A673 (cell line): ENCODE measurements at regions not wholly inside any gene's neighbourhood (a gene's known extent, or its start where the extent isn't known, plus 50 kb on each side); places are given as distances from the start of the nearest gene placed in this dataset.
"Not testable (repeated sequence)": the region's sequence is repeated elsewhere in the genome, so short reads cannot be mapped to it uniquely, and the experiment has no call there.

Source experiments
- BruUV-seq: library from RNA; stranded (reverse); fragments of 400-500 nt; replicated peaks from 2 replicates; lab custom pipeline; 2021; lab: Mats Ljungman, UMichigan
- CTCF ChIA-PET: fragments of 300-600 bp; sonication (Branson Sonifier 250); formaldehyde crosslinking; loops from one replicate; lab custom pipeline; 2022; ENCODE audit warnings: antibody characterized with exemption; lab: Charles Lee
- POLR2A ChIA-PET: fragments of 300-600 bp; sonication (Branson Sonifier 250); formaldehyde crosslinking; loops from one replicate; lab custom pipeline; 2022; ENCODE audit warnings: antibody characterized with exemption; ENCODE audit not compliant: low non-redundant PET; lab: Charles Lee
- DNase-seq: peaks from one replicate; pipeline ENCODE4 v3.0.0-alpha.2; 2015; ENCODE audit warnings: low spot score
- H3K27ac ChIP-seq: fragments of 200-600 bp; sonication (generic); 2 replicates; pipeline ENCODE4 v1.5.1; 2016; ENCODE audit warnings: mixed run types, low read depth, mild to moderate bottlenecking, mixed read lengths, antibody characterized with exemption, low read length; ENCODE audit not compliant: poor library complexity, severe bottlenecking
- H3K27me3 ChIP-seq: fragments of 200-600 bp; sonication (generic); replicated peaks from 2 replicates; pipeline ENCODE4 v1.6.1; 2017; ENCODE audit warnings: mixed run types, low read depth, mild to moderate bottlenecking, mixed read lengths, antibody characterized with exemption, low read length; ENCODE audit not compliant: insufficient read depth, poor library complexity
- H3K36me3 ChIP-seq: fragments of 200-600 bp; sonication (generic); 2 replicates; pipeline ENCODE4 v1.6.1; 2016; ENCODE audit warnings: mixed run types, mild to moderate bottlenecking, mixed read lengths, antibody characterized with exemption, low read length; ENCODE audit not compliant: insufficient read depth, poor library complexity, severe bottlenecking
- H3K4me1 ChIP-seq: fragments of 200-600 bp; sonication (generic); 2 replicates; pipeline ENCODE4 v1.6.1; 2017; ENCODE audit warnings: mixed run types, mild to moderate bottlenecking, mixed read lengths, antibody characterized with exemption, low read length; ENCODE audit not compliant: insufficient read depth, poor library complexity, severe bottlenecking
- H3K4me3 ChIP-seq: fragments of 200-600 bp; sonication (generic); 2 replicates; pipeline ENCODE4 v1.5.1; 2016; ENCODE audit warnings: low read depth, mixed run types, mild to moderate bottlenecking, mixed read lengths, low read length; ENCODE audit not compliant: poor library complexity, severe bottlenecking
- H3K9me3 ChIP-seq: fragments of 200-600 bp; sonication (generic); 2 replicates; pipeline ENCODE4 v1.6.1; 2016; ENCODE audit warnings: mixed run types, low read depth, mild to moderate bottlenecking, mixed read lengths, antibody characterized with exemption, low read length; ENCODE audit not compliant: poor library complexity, severe bottlenecking
- intact Hi-C: fragments of 100-400 bp; cut with micrococcal nuclease; formaldehyde crosslinking; loops from one replicate; pipeline ENCODE4 v1.10.0; 2022; ENCODE audit not compliant: unreplicated experiment

- H3K36me3 ChIP-seq, H3K4me1 ChIP-seq, POLR2A ChIA-PET, H3K27me3 ChIP-seq, H3K27ac ChIP-seq, CTCF ChIA-PET, H3K4me3 ChIP-seq, DNase-seq, H3K9me3 ChIP-seq, BruUV-seq, intact Hi-C loops: not testable (repeated sequence)
Observed at GRCh38 chr2:87361805-87362204, 340.2 kb upstream of the PLGLB1 start.

- POLR2A ChIA-PET, H3K36me3 ChIP-seq, BruUV-seq, H3K27ac ChIP-seq, H3K9me3 ChIP-seq, H3K27me3 ChIP-seq, DNase-seq, CTCF ChIA-PET, intact Hi-C loops, H3K4me1 ChIP-seq, H3K4me3 ChIP-seq: not testable (repeated sequence)
Observed at GRCh38 chr2:87364379-87364778, 342.7 kb upstream of the PLGLB1 start.

- H3K4me1 ChIP-seq, H3K9me3 ChIP-seq, intact Hi-C loops, CTCF ChIA-PET, H3K27ac ChIP-seq, H3K4me3 ChIP-seq, H3K36me3 ChIP-seq, POLR2A ChIA-PET, BruUV-seq, DNase-seq, H3K27me3 ChIP-seq: not testable (repeated sequence)
Observed at GRCh38 chr2:87365038-87365437, 343.4 kb upstream of the PLGLB1 start.

- CTCF ChIA-PET, H3K4me1 ChIP-seq, DNase-seq, H3K27me3 ChIP-seq, H3K27ac ChIP-seq, H3K36me3 ChIP-seq, H3K4me3 ChIP-seq, POLR2A ChIA-PET, intact Hi-C loops, BruUV-seq, H3K9me3 ChIP-seq: not testable (repeated sequence)
Observed at GRCh38 chr2:87386063-87386560, 361.8 kb upstream of the PLGLB2 start.

- DNase-seq, intact Hi-C loops, H3K4me3 ChIP-seq, H3K36me3 ChIP-seq, CTCF ChIA-PET, H3K9me3 ChIP-seq, POLR2A ChIA-PET, H3K4me1 ChIP-seq, H3K27me3 ChIP-seq, BruUV-seq, H3K27ac ChIP-seq: not testable (repeated sequence)
Observed at GRCh38 chr2:87395784-87396183, 352.1 kb upstream of the PLGLB2 start.

- POLR2A ChIA-PET, H3K4me1 ChIP-seq, DNase-seq, CTCF ChIA-PET, BruUV-seq, H3K36me3 ChIP-seq, H3K4me3 ChIP-seq, H3K27me3 ChIP-seq, H3K27ac ChIP-seq, H3K9me3 ChIP-seq, intact Hi-C loops: not testable (repeated sequence)
Observed at GRCh38 chr2:87396551-87397265, 351.2 kb upstream of the PLGLB2 start.

- H3K4me3 ChIP-seq, H3K36me3 ChIP-seq, POLR2A ChIA-PET, H3K4me1 ChIP-seq, H3K27ac ChIP-seq, BruUV-seq, DNase-seq, H3K27me3 ChIP-seq, CTCF ChIA-PET, H3K9me3 ChIP-seq, intact Hi-C loops: not testable (repeated sequence)
Observed at GRCh38 chr2:87397276-87398065, 350.4 kb upstream of the PLGLB2 start.
